Mesodermal cell (in vitro differentiated cells): ENCODE measurements at regions not wholly inside any gene's neighbourhood (a gene's known extent, or its start where the extent isn't known, plus 50 kb on each side); places are given as distances from the start of the nearest gene placed in this dataset.
A peak's percentile ranks its signal among the peaks of the same experiment; 100 is the strongest.

Source experiments
- H3K27ac ChIP-seq: 2 replicates; pipeline ENCODE4 v1.7.0; 2013; ENCODE audit warnings: mild to moderate bottlenecking, low read depth, low read length, moderate library complexity; ENCODE audit not compliant: severe bottlenecking
- H3K36me3 ChIP-seq: 2 replicates; pipeline ENCODE4 v1.7.1; 2013; ENCODE audit warnings: mild to moderate bottlenecking, low read length, moderate library complexity; ENCODE audit not compliant: control insufficient read depth, insufficient read depth
- H3K4me1 ChIP-seq: one replicate; pipeline ENCODE4 v1.7.1; 2013; ENCODE audit warnings: mild to moderate bottlenecking, low read length; ENCODE audit not compliant: insufficient read depth, control insufficient read depth, poor library complexity, severe bottlenecking
- H3K4me3 ChIP-seq: 2 replicates; pipeline ENCODE4 v1.7.0; 2013; ENCODE audit warnings: low read length, control low read depth, mild to moderate bottlenecking; ENCODE audit not compliant: insufficient read depth, poor library complexity, severe bottlenecking; ENCODE audit errors: extremely low read depth
- H3K9me3 ChIP-seq: 2 replicates; pipeline ENCODE4 v1.7.1; 2013; ENCODE audit warnings: mild to moderate bottlenecking, low read length, moderate library complexity; ENCODE audit not compliant: control insufficient read depth
- WGBS, 2 experiments: methylation state at CpG; one replicate each; pipeline ENCODE4 v1.1.5; 2013; ENCODE audit warnings: missing lambda C conversion rate in 2 of 2; ENCODE audit not compliant: insufficient coverage in 2 of 2; 5-methylcytosine and 5-hydroxymethylcytosine counted together

GRCh38 chr2:14235667-14236066, 396.9 kb upstream of the LRATD1 start:
- no peak overlapping the region for H3K27ac ChIP-seq
- no peaks in the 10 kb centered on the region for H3K9me3 ChIP-seq
- no peaks in the 10 kb centered on the region for H3K36me3 ChIP-seq
- no peak overlapping the region for H3K4me3 ChIP-seq
- no peaks in the 10 kb centered on the region for H3K4me1 ChIP-seq
- WGBS, 2 experiments, result 100% methylated on average over 1 of the region's 3 CpGs; no CpG with 5 or more reads in 1 of the 2 experiments

GRCh38 chr2:14237902-14238301, 394.6 kb upstream of the LRATD1 start:
- no peak overlapping the region for H3K4me3 ChIP-seq
- H3K9me3 ChIP-seq, result no peaks in the 10 kb centered on the region
- WGBS, 2 experiments, result no CpG with 5 or more reads among the region's 1 CpG
- no peak overlapping the region for H3K27ac ChIP-seq
- no peaks in the 10 kb centered on the region for H3K36me3 ChIP-seq
- no peaks in the 10 kb centered on the region for H3K4me1 ChIP-seq

GRCh38 chr2:14239605-14240004, 392.9 kb upstream of the LRATD1 start:
- no peak overlapping the region for H3K27ac ChIP-seq
- H3K4me1 ChIP-seq, result no peaks in the 10 kb centered on the region
- H3K4me3 ChIP-seq, result no peak overlapping the region
- no peaks in the 10 kb centered on the region for H3K9me3 ChIP-seq
- WGBS, 2 experiments, result 100% methylated on average over 1 of the region's 3 CpGs; no CpG with 5 or more reads in 1 of the 2 experiments
- no peaks in the 10 kb centered on the region for H3K36me3 ChIP-seq

GRCh38 chr2:14240868-14241267, 391.6 kb upstream of the LRATD1 start:
- H3K27ac ChIP-seq, result no peak overlapping the region
- H3K36me3 ChIP-seq, result no peaks in the 10 kb centered on the region
- 93% methylated on average over 3 of the region's 5 CpGs; no CpG with 5 or more reads in 1 of the 2 experiments for WGBS, 2 experiments
- no peak overlapping the region for H3K4me3 ChIP-seq
- H3K4me1 ChIP-seq, result no peaks in the 10 kb centered on the region
- H3K9me3 ChIP-seq, result no peaks in the 10 kb centered on the region

- no peak overlapping the region for H3K4me3 ChIP-seq
- no peaks in the 10 kb centered on the region for H3K4me1 ChIP-seq
- no peaks in the 10 kb centered on the region for H3K9me3 ChIP-seq
- H3K27ac ChIP-seq, result no peak overlapping the region
- no peaks in the 10 kb centered on the region for H3K36me3 ChIP-seq
Observed at GRCh38 chr2:14245901-14246300, 386.6 kb upstream of the LRATD1 start.

- 90 to 94% methylated on average over 11 to 12 of the region's 18 CpGs for WGBS, 2 experiments
- H3K36me3 ChIP-seq, result no peaks in the 10 kb centered on the region
- no peaks in the 10 kb centered on the region for H3K9me3 ChIP-seq
- no peak overlapping the region for H3K27ac ChIP-seq
- no peaks in the 10 kb centered on the region for H3K4me1 ChIP-seq
- no peak overlapping the region for H3K4me3 ChIP-seq
Observed at GRCh38 chr2:14255135-14255820, 377.2 kb upstream of the LRATD1 start.

- no peak overlapping the region for H3K4me3 ChIP-seq
- H3K27ac ChIP-seq, result peak overlapping the region; percentile 24
- H3K36me3 ChIP-seq, result no peaks in the 10 kb centered on the region
- 35 to 58% methylated on average over 3 to 4 of the region's 5 CpGs for WGBS, 2 experiments
- H3K4me1 ChIP-seq, result peaks cover under 1% of the 10 kb centered on the region
- H3K9me3 ChIP-seq, result no peaks in the 10 kb centered on the region
Observed at GRCh38 chr2:14256890-14257289, 375.6 kb upstream of the LRATD1 start.

GRCh38 chr2:14257801-14258507, 374.6 kb upstream of the LRATD1 start:
- Histone ChIP-seq H3K9me3 (no peaks in the 10 kb centered on the region), H3K4me1 (peaks cover 7% of the 10 kb centered on the region), H3K27ac (no peak overlapping the region), H3K4me3 (no peak overlapping the region), H3K36me3 (no peaks in the 10 kb centered on the region)

GRCh38 chr2:14261771-14262170, 370.7 kb upstream of the LRATD1 start:
- Histone ChIP-seq H3K27ac (no peak overlapping the region), H3K9me3 (no peaks in the 10 kb centered on the region), H3K4me3 (no peak overlapping the region), H3K4me1 (peaks cover 7% of the 10 kb centered on the region), H3K36me3 (no peaks in the 10 kb centered on the region)

GRCh38 chr2:14263053-14263452, 369.5 kb upstream of the LRATD1 start:
- no peak overlapping the region for H3K27ac ChIP-seq
- H3K4me1 ChIP-seq, result peaks cover 7% of the 10 kb centered on the region
- no peaks in the 10 kb centered on the region for H3K9me3 ChIP-seq
- H3K36me3 ChIP-seq, result no peaks in the 10 kb centered on the region
- H3K4me3 ChIP-seq, result no peak overlapping the region

- H3K4me1 ChIP-seq, result no peaks in the 10 kb centered on the region
- H3K27ac ChIP-seq, result no peak overlapping the region
- no peaks in the 10 kb centered on the region for H3K36me3 ChIP-seq
- 94 to 100% methylated on average over 3 to 5 of the region's 5 CpGs for WGBS, 2 experiments
- H3K4me3 ChIP-seq, result no peak overlapping the region
- no peaks in the 10 kb centered on the region for H3K9me3 ChIP-seq
Observed at GRCh38 chr2:14270036-14270582, 362.4 kb upstream of the LRATD1 start.
